Stimulated activated CD4-positive, alpha-beta T cell treated with anti-CD3 and anti-CD28 coated beads, TNF-alpha, amount 100 ng/mL, for 24 hours (primary cell): ENCODE measurements at regions not wholly inside any gene's neighbourhood (a gene's known extent, or its start where the extent isn't known, plus 50 kb on each side); places are given as distances from the start of the nearest gene placed in this dataset.

Experiments used
- DNase-seq, 3 experiments: peaks; one replicate each; pipeline ENCODE4 v3.0.0-alpha.2; 2020; ENCODE audit warnings: low read depth in 3 of 3

- peak in 1 of 3 experiments; percentile 37 for DNase-seq
These were observed 100.1 kb upstream of the RGS17 start for GRCh38 chr6:153231048-153231646.

- DNase-seq, result no peak
These were observed 87.2 kb upstream of the RGS17 start for GRCh38 chr6:153218184-153218792.

DNA sequence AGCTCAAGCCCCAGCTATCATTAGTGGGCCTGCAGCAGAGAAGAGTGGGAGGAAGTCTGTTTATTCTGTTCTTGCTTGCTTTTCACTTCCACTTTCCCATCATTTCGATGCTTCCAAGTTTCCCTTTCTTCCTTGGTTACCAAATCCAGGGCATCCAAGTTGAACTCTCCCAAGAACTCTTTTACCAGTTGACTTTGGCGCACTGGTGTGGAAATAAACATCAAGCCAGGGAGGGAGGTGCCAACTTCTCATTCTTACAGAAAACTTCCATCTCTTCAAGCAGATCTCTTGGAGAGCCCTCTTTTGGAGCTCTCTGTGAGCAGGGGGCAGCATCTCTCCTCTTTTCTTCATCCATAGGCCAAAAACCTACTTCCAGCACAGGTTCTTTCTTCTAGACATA is 85.7 kb upstream of the RGS17 start:
- no peak for DNase-seq

DNA sequence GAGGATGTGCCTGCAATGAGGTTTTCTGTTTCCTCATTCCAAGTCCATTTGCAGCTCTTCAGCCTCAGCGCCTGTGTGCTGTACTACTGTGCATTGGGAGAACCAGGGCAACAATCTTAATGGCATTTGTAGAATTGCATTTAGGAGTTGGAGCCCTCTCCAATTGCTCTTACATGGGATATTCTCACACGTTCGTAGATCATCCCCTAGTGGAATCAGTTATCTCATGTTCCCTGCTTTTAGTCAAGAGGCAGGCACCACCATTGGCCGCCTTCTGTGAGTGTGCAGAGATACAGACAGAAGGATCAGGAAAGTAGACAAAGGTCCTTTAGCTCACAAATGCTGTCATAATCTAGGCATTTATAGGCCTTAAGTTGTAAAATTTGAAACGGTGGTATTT is 84.2 kb upstream of the RGS17 start:
- DNase-seq, result no peak

DNA sequence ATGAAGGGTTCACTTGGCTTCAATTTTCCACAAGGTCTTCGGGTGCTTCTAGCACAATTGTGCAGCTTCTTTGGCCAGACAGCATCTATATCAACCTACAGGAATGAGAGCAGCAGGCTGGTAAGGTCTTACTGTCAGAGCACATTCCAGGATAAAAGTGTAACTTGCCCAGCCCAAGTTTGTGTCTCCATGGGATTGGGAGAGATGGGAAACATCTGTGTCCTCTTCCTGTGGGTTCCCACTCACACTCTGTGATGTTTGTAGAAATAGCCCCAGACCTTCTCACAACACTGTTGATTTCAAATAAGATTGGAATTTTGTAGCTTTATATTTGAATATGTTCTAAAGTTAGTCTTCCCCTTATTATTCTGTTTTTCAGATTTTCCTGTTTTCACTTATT is 83.4 kb upstream of the RGS17 start:
- no peak for DNase-seq

DNA sequence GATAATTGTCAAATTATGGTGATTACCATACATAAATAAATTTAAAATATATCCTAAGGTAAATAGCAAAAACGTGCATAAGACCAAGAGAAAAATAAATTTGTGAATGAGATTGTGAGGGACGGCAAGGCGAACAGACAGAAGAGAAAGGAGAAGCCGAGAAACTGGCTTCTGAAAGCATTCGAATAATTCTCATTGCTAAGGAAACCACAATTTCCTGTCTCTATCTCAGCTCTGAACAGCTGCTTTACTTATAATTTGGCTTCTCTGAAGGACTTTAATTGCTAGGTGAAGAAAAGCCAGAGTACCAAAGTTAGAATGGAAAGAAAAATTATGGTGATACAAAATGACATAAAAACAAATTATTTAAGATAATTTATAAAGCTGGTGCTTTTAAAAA is 79.0 kb upstream of the RGS17 start:
- no peak for DNase-seq

GRCh38 chr6:153208706-153209105 is 77.6 kb upstream of the RGS17 start:
- DNase-seq, result no peak

DNA sequence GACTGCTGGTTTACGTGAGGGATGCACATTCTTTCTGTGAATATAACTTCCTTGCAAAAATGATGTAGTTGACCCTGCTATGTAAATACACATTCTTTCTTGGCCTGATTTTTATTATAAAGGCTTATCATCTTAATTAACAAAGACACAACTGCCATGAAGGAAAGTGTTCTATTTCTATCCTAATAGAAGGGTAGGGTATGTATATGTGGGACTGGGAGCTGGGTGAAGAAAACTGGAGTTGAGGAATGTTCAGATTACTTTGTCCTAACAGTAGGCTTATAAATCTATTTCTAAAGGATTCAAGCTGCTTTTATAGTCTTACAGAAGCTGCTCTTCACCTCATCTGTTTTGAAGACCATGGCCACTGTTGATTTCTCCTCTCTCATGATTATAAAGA is 76.5 kb upstream of the RGS17 start:
- DNase-seq, result no peak

DNA sequence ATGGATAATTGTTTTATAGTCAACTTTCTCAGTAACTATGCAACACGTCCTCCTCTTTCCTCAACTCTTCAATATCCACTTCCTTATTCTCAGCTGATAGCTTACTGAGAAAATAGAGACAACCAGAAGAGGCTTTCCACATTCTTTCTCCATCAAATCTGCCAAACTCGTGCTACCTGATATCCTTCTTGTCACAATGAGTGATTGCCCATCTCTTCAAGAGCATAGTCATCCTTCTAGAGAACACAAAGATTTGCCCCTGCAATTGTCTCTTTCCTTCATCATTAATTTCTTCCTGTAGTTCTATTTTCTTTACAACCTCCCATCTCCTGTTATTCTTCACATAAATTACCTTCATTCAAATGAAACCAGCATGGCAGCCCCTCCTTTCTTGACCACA is 75.9 kb upstream of the RGS17 start:
- DNase-seq, result no peak

DNA sequence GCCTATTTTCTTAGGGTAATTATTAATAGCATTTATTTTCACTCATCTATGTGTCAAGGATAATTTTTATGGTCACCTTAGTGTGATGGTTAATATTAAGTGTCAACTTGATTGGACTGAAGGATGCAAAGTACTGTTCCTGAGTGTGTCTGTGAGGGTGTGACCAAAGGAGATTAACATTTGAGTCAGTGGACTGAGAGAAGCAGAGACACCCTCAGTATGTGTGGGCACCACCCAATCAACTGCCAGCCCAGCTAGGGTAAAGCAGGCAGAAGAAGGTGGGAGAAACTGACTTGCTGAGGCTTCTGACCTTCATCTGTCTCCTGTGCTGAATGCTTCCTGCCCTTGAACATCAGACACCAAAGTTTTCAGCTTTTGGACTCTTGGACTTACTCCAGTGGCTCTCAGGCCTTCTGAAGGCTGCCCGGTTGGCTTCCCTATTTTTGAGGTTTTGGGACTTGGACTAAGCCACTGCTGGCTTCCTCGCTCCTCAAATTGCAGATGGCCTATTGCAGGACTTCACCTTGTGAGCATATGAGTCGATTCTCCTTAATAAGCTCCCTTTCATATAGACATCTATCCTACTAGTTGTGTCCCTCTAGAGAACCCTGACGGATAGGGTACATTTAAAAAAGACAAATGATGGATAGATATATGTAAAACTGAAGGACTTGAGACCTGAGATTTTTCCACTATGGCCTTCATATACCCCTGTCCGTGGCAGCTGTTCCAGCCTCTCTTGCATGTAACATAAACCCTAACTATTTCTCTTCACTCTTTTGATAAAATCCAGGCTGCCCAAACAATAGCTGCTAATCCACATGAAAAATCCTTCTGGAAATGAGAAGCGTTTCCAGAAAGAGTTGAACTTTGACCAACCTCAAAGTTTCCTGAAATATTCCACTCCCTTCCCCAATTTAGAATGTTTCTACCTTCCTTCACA is 62.1 kb upstream of the RGS17 start:
- no peak for DNase-seq

DNA sequence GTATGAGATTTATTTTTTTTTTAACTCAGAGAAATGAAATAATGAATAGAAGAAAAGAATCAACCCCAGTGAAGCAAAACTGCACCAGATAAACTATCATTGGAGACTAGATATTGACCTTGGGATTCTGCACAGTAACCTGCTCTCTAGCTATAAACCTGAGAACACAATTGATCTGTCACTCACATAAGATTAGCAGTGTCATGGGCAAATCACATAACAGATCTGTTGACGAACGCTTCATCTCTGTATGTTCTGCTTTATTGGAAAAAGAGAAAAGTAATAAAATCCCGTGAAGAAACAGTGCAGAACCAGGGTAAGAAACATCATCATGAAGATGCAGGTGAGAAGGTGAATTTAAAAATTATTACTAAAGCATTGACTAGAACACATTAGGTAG is 52.8 kb upstream of the RGS17 start:
- no peak for DNase-seq
